Adrenal gland (tissue), 5 donors: ENCODE measurements at regions not wholly inside any gene's neighbourhood (a gene's known extent, or its start where the extent isn't known, plus 50 kb on each side); places are given as distances from the start of the nearest gene placed in this dataset.

ENCODE experiments used
- POLR2A ChIP-seq, 2 donors: fragments of 450-650 bp; IDR thresholded peaks; one replicate each; pipeline ENCODE4 v1.6.1; 2017; ENCODE audit warnings: antibody characterized with exemption in 2 of 2, mild to moderate bottlenecking in 2 of 2, moderate library complexity in 1 of 2
- TF ChIP-seq, protein P1 (sequence below), 6 experiments: fragments of 450-650 bp in 4 of 6; fragments of 200-600 bp in 2 of 6; sonication (generic) in 1 of 6; IDR thresholded peaks; 1 replicate in 5 of 6; 2 replicates in 1 of 6; pipeline versions ENCODE4 v1.5.1 to v1.8.0; 2016 to 2021; ENCODE audit warnings: antibody characterized with exemption in 6 of 6, mild to moderate bottlenecking in 2 of 6, moderate library complexity in 1 of 6
- donor health status: DM: no; HTN: no; CAD: no.

DNA sequence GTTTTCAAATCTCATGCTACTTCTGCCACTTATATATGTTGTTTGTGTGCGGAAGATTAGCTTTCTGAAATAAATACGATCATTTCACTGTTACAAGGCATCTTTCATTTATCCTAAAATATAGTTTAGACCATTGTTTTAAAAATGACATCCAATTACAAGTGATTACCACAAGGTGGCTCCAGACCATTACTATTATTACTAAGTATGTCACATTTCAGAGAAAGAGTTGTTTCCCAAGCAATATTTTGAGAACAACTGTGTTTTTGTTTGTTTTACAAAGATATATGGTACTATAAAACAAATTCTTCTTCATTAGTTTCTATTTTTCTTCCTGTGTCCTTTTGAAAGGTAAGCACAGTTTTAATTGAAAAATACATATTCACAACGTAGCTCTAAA is 136.0 kb upstream of the RAP2B start:
- TF ChIP-seq, protein P1, sequence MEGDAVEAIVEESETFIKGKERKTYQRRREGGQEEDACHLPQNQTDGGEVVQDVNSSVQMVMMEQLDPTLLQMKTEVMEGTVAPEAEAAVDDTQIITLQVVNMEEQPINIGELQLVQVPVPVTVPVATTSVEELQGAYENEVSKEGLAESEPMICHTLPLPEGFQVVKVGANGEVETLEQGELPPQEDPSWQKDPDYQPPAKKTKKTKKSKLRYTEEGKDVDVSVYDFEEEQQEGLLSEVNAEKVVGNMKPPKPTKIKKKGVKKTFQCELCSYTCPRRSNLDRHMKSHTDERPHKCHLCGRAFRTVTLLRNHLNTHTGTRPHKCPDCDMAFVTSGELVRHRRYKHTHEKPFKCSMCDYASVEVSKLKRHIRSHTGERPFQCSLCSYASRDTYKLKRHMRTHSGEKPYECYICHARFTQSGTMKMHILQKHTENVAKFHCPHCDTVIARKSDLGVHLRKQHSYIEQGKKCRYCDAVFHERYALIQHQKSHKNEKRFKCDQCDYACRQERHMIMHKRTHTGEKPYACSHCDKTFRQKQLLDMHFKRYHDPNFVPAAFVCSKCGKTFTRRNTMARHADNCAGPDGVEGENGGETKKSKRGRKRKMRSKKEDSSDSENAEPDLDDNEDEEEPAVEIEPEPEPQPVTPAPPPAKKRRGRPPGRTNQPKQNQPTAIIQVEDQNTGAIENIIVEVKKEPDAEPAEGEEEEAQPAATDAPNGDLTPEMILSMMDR (IDR thresholded peaks at IDR 0.05) = peak; percentile 39 to 62 (median 50)
- TF ChIP-seq POLR2A (IDR thresholded peaks at IDR 0.05) = no peak
